Cardiac fibroblast (primary cell): ENCODE measurements at regions not wholly inside any gene's neighbourhood (a gene's known extent, or its start where the extent isn't known, plus 50 kb on each side); places are given as distances from the start of the nearest gene placed in this dataset.
A peak's percentile ranks its signal among the peaks of the same experiment; 100 is the strongest.

ENCODE experiments used
- DNase-seq, 2 donors: peaks; one replicate each; pipeline versions ENCODE4 v3.0.0 to v3.0.0-alpha.2; 2010; ENCODE audit warnings: low read depth in 2 of 2
- H3K4me3 ChIP-seq, 2 donors: replicated peaks in 1 of 2; 1 replicate in 1 of 2; 2 replicates in 1 of 2; pipeline ENCODE4 v1.5.1; 2011; ENCODE audit warnings: low read depth in 2 of 2, low read length in 2 of 2, mild to moderate bottlenecking in 2 of 2, moderate library complexity in 1 of 2
- TF ChIP-seq, protein P1 (sequence below): IDR thresholded peaks from one replicate; pipeline ENCODE4 v1.5.1; 2011; ENCODE audit warnings: low read depth, mild to moderate bottlenecking, low read length, inconsistent platforms

DNA sequence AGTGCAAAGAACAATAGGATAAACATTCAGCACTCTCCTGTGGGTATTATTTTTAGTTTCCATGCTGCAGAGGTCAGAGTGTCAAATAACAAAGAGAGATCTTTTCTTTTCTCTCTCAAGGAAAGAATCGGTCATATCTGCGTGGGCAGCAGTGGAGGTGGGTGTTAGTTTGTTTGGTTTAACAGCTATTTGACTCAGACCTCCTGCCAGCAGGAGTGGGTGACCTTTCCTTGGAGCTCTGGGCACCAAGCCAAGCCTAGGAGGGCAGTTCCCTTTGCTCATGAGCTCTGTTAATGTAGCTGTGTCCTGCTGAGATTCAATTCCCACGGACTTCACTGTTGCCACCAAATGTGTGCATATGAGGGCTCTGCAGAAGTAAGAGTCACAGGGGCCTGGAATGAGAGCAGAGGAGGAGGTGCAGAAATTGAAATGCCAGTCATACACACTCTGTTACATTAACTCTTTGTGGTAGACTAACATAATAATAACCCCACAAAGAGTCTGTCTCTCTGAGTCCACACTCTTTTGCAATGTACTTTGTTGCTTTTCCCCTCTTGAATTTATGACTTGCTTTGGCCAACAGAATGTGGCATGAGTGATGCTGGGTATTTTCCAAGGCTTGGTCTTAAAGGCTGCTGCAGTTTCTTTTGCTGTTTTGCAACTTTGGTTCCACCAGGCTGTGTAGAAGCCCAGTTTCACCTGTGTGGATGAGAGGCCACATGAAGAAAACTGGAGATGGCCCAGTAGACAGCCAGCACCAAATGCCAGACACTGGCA is 76.0 kb upstream of the GRK3 start:
- peak; percentile 72 to 85 for DNase-seq
- TF ChIP-seq, protein P1, sequence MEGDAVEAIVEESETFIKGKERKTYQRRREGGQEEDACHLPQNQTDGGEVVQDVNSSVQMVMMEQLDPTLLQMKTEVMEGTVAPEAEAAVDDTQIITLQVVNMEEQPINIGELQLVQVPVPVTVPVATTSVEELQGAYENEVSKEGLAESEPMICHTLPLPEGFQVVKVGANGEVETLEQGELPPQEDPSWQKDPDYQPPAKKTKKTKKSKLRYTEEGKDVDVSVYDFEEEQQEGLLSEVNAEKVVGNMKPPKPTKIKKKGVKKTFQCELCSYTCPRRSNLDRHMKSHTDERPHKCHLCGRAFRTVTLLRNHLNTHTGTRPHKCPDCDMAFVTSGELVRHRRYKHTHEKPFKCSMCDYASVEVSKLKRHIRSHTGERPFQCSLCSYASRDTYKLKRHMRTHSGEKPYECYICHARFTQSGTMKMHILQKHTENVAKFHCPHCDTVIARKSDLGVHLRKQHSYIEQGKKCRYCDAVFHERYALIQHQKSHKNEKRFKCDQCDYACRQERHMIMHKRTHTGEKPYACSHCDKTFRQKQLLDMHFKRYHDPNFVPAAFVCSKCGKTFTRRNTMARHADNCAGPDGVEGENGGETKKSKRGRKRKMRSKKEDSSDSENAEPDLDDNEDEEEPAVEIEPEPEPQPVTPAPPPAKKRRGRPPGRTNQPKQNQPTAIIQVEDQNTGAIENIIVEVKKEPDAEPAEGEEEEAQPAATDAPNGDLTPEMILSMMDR = no peak
- H3K4me3 ChIP-seq = no peak overlapping the region

DNA sequence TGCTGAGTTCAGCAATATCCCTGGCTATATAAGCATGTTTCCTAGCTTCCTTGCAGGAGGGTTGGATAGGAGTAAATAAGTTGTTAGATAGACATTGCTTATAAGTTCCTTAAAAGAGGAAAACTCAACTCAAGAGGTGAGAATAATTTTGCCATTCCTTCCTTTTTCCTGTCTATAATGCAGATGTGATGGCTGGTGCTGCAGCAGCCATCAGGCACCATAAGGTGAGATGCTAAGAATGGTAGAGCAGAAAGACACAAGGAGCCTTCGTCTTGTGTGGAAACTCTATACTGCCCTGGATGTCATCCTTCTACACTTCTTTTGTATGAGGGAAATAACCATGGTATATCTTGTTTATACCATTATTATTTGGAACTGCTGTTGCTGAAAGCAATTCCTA is 74.5 kb upstream of the GRK3 start:
- no peak for DNase-seq
- TF ChIP-seq, protein P1 = no peak
- no peak overlapping the region for H3K4me3 ChIP-seq

DNA sequence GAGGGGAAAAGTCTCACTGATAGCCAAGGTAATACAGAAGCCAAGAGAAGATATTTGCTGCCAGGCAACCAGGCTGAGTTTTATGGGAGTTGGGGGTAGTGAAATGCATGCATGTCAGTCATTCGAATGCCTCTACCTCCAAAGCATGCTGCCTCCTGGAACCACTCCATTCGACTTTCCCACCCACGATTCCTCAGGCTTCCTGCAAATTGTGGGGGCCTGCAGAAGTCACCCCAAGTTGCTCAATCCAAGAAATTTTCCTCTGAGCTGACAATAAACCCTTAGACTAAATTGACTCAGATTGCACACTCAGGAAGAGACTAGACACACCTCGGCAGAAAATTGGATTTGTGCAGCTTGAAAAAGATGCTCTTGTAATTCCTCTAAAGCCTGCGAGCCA is 73.6 kb upstream of the GRK3 start:
- no peak for DNase-seq

DNA sequence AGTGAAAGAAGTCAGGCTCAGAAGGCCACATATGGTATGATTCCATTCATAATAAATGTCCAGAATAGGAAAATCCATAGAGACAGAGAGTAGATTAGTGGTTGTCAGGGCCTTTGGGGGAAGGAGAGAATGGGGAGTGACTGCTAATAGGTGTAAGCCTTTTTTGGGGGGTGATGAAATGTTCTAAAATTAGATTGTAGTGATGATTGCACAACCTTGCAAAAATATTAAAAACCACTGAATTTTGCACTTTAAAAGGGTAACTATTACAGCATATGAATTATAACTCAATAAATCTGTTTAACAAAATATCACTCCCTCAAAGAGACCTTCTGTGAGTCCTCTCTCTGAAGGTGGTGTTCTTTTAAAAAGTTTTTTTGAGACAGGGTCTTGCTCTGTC is 72.3 kb upstream of the GRK3 start:
- TF ChIP-seq, protein P1 = no peak

More for the DNA sequence above, 73.6 kb upstream of the GRK3 start:
- no peak overlapping the region for H3K4me3 ChIP-seq
- TF ChIP-seq, protein P1 = no peak

DNA sequence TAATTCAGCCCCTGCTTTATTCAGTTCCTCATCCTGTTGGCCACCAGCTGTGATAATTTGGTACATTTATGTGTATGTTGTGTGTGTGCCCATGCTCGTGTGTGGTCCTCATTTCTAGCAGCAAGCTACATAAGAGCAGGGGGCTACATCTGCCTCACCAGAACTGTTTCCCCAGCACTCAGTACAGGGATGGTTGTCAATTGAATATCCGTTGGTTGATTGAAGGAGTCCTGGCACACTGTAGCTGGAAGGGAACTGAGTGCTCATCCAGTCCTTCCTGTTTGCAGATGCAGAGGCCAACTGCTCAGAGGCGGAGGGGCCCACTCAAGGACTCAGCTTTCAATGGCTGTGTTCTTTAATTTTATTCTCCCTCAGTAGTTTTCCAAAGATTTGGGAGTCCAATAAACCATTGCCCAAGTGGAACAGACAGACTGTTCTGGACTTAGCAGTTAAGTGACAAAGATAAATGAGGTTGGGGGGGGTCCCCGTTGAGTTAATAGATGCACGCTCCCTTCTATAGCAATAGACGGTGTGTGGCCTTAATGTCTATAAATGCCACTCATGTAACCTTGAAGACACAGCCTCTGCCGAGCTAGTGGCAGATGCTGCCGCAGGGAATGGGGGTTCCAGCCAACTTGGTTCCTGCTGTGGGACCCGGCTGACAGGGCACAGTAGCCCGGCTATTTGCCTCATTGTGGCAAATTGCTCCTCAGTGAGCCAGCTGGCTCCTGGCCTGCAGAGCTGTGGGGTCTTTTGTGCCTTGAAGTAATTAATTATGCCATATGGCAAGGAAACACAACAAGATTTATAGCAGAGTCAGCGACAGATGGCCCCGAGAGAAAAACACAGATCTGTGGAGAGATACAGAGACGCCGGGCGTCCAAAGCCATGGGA is 71.4 kb upstream of the GRK3 start:
- TF ChIP-seq, protein P1 = no peak
- H3K4me3 ChIP-seq = no peak overlapping the region
- DNase-seq = no peak

More for the DNA sequence above, 72.3 kb upstream of the GRK3 start:
- no peak for DNase-seq
- H3K4me3 ChIP-seq = no peak overlapping the region

DNA sequence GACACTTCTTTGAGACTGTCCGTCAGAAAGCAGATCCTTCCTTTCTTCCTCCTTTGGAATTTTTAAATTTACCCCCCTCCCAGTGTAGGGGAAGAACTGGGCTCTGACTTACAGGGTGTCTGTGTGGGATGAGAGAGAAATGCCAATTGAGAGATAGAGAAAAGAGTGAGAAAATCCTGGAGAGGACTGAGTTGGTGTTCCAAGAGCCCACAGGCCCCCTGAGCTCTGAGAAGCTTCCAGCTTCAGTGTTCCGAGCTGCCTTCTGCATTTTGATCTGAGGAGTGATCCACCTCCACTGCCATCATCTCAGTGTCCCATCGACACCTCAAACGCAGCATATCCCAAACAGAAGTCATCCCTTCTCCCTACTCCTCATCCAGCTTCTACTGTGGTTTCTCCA is 70.7 kb upstream of the GRK3 start:
- no peak for DNase-seq
- H3K4me3 ChIP-seq = no peak overlapping the region
- TF ChIP-seq, protein P1 = no peak
